Fibroblast of lung (primary cell): ENCODE measurements at regions not wholly inside any gene's neighbourhood (a gene's known extent, or its start where the extent isn't known, plus 50 kb on each side); places are given as distances from the start of the nearest gene placed in this dataset.

Source experiments
- DNase-seq, 2 donors: peaks; one replicate each; pipeline versions ENCODE4 v3.0.0 to v3.0.0-alpha.2; 2010; ENCODE audit warnings: low read depth in 2 of 2
- H2AFZ ChIP-seq: 2 replicates; pipeline ENCODE4 v1.5.1; 2012; ENCODE audit warnings: low read length, control low read depth, inconsistent platforms
- H3K27ac ChIP-seq: 2 replicates; pipeline ENCODE4 v1.5.1; 2011; ENCODE audit warnings: low read length, control low read depth; ENCODE audit not compliant: insufficient read depth
- H3K27me3 ChIP-seq: 2 replicates; pipeline ENCODE4 v1.5.1; 2011; ENCODE audit warnings: mild to moderate bottlenecking, low read length; ENCODE audit not compliant: control insufficient read depth, insufficient read depth
- H3K36me3 ChIP-seq: 2 replicates; pipeline ENCODE4 v1.5.1; 2011; ENCODE audit warnings: low read length; ENCODE audit not compliant: control insufficient read depth, insufficient read depth
- H3K4me1 ChIP-seq: 2 replicates; pipeline ENCODE4 v1.5.1; 2011; ENCODE audit warnings: low read length; ENCODE audit not compliant: control insufficient read depth, insufficient read depth; ENCODE audit errors: extremely low read depth
- H3K4me2 ChIP-seq: 2 replicates; pipeline ENCODE4 v1.5.1; 2011; ENCODE audit warnings: low read length, control low read depth; ENCODE audit not compliant: insufficient read depth; ENCODE audit errors: extremely low read depth
- H3K4me3 ChIP-seq, 4 experiments: fragments of 200-600 bp in 1 of 4; sonication (generic) in 1 of 4; replicated peaks in 1 of 4; 2 replicates each; pipeline ENCODE4 v1.5.1; 2011 to 2016; ENCODE audit warnings: low read length in 4 of 4, low read depth in 3 of 4, mild to moderate bottlenecking in 3 of 4, control low read depth in 2 of 4, inconsistent platforms in 1 of 4, mixed read lengths in 1 of 4; ENCODE audit not compliant: insufficient read depth in 1 of 4; ENCODE audit errors: control extremely low read depth in 1 of 4
- H3K79me2 ChIP-seq: 2 replicates; pipeline ENCODE4 v1.5.1; 2012; ENCODE audit warnings: mild to moderate bottlenecking, low read length, inconsistent platforms; ENCODE audit not compliant: control insufficient read depth, insufficient read depth
- H3K9ac ChIP-seq: 2 replicates; pipeline ENCODE4 v1.5.1; 2011; ENCODE audit warnings: mild to moderate bottlenecking, low read length, control low read depth; ENCODE audit not compliant: insufficient read depth
- H3K9me3 ChIP-seq: 2 replicates; pipeline ENCODE4 v1.5.1; 2012; ENCODE audit warnings: low read depth, low read length; ENCODE audit not compliant: control insufficient read depth, insufficient read depth
- H4K20me1 ChIP-seq: 2 replicates; pipeline ENCODE4 v1.5.1; 2011; ENCODE audit warnings: low read length; ENCODE audit not compliant: control insufficient read depth, insufficient read depth; ENCODE audit errors: extremely low read depth
- EZH2 ChIP-seq: IDR thresholded peaks from 2 replicates; pipeline ENCODE4 v1.5.1; 2012; ENCODE audit warnings: low read length, control low read depth, mild to moderate bottlenecking; ENCODE audit errors: missing control alignments
- TF ChIP-seq, protein P1 (sequence below), 2 donors: IDR thresholded peaks in 1 of 2; conservative IDR thresholded peaks in 1 of 2; 1 replicate in 1 of 2; 2 replicates in 1 of 2; pipeline ENCODE4 v1.5.1; 2011 to 2012; ENCODE audit warnings: low read length in 2 of 2, control low read depth in 1 of 2, inconsistent platforms in 1 of 2, low read depth in 1 of 2, mild to moderate bottlenecking in 1 of 2

DNA sequence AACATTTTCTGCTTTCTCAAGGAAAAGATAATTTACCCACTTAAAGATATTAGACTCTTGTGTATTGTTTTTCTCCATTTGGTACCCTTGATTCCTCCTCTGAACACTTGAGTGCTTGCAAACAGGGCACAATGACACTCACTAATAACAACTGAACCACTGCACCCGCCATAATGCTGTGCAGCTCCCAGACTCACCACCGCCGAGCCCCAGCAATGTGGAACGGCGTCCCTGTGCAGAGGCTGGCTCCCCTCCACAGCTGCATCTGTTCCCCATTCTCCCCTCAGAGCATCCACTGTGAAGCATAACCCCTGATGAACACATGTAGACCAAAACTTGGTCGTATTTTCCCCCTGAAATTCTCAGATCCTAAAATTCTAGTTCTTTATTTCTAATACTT, 276.2 kb upstream of the PLSCR5 start:
- H3K4me2 ChIP-seq: no peak overlapping the region
- H3K9me3 ChIP-seq: no peaks in the 10 kb centered on the region
- H3K27ac ChIP-seq: no peak overlapping the region
- H3K27me3 ChIP-seq: no peaks in the 10 kb centered on the region
- H3K36me3 ChIP-seq: no peaks in the 10 kb centered on the region
- no peaks in the 10 kb centered on the region for H4K20me1 ChIP-seq
- no peak for DNase-seq
- H3K4me3 ChIP-seq: no peak overlapping the region
- H3K79me2 ChIP-seq: no peaks in the 10 kb centered on the region
- no peak overlapping the region for H3K9ac ChIP-seq
- H3K4me1 ChIP-seq: no peaks in the 10 kb centered on the region
- no peak overlapping the region for H2AFZ ChIP-seq
- TF ChIP-seq, protein P1, sequence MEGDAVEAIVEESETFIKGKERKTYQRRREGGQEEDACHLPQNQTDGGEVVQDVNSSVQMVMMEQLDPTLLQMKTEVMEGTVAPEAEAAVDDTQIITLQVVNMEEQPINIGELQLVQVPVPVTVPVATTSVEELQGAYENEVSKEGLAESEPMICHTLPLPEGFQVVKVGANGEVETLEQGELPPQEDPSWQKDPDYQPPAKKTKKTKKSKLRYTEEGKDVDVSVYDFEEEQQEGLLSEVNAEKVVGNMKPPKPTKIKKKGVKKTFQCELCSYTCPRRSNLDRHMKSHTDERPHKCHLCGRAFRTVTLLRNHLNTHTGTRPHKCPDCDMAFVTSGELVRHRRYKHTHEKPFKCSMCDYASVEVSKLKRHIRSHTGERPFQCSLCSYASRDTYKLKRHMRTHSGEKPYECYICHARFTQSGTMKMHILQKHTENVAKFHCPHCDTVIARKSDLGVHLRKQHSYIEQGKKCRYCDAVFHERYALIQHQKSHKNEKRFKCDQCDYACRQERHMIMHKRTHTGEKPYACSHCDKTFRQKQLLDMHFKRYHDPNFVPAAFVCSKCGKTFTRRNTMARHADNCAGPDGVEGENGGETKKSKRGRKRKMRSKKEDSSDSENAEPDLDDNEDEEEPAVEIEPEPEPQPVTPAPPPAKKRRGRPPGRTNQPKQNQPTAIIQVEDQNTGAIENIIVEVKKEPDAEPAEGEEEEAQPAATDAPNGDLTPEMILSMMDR (conservative IDR thresholded peaks at IDR 0.05 in 1 of 2, IDR thresholded peaks at IDR 0.05 in 1 of 2; ENCODE audit: low read depth in 1 of 2, low read length in 2 of 2): no peak
- TF ChIP-seq EZH2: no peak

DNA sequence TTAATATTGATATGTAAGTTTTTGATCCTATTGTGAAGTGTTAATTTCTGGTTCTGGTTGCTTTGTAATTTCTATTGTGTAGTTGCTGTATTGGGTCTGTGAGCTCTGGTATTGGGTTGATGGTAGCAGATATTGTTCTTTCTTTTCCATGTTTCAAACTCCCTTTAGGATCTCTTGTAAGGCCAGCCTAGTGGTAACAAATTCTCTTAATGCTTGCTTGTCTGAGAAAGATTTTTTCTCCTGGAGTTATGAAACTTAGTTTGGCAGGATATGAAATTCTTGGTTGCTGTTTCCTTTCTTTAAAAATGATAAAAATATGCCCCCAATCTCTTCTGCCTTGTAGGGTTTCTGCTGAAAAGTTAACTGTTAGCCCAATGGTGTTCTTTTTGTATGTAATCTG, 268.6 kb upstream of the PLSCR5 start:
- no peak for DNase-seq
- no peaks in the 10 kb centered on the region for H3K79me2 ChIP-seq
- no peaks in the 10 kb centered on the region for H3K9me3 ChIP-seq
- TF ChIP-seq EZH2: no peak
- TF ChIP-seq, protein P1 (conservative IDR thresholded peaks at IDR 0.05 in 1 of 2, IDR thresholded peaks at IDR 0.05 in 1 of 2; ENCODE audit: low read depth in 1 of 2, low read length in 2 of 2): no peak
- H2AFZ ChIP-seq: no peak overlapping the region
- H3K27me3 ChIP-seq: no peaks in the 10 kb centered on the region
- H3K27ac ChIP-seq: no peak overlapping the region
- no peak overlapping the region for H3K4me3 ChIP-seq
- no peaks in the 10 kb centered on the region for H3K36me3 ChIP-seq
- no peaks in the 10 kb centered on the region for H4K20me1 ChIP-seq
- no peaks in the 10 kb centered on the region for H3K4me1 ChIP-seq
- no peak overlapping the region for H3K4me2 ChIP-seq
- no peak overlapping the region for H3K9ac ChIP-seq

DNA sequence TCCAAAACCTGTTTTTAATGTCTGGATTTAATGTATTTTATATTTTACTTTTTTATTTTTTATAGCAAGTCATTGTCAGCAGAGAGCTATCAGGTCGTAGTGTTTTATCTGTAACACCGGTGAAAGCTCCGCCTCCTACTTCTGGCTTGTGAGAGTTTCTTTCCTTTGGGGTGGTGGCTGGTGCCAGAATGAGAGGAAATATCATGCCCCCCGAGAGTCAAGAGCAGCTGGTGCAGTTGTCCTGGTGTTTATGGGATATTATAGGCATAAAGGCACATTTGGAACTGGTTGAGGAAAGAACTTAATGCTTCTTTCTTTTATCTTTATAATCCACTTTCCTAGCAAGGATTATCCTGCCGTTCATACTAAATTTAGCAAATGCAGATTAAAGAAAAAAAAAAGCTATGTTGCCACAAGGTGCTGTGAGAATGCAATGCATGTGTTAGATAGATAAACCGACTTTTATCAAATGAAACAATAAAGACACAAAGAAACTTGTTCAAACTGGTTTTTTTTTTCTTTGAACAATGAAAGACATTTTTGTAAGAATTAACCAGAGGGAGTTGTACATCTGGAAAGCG, 260.1 kb upstream of the PLSCR5 start:
- Histone ChIP-seq H3K27me3 (no peaks in the 10 kb centered on the region), H3K27ac (no peak overlapping the region), H2AFZ (no peak overlapping the region), H4K20me1 (no peaks in the 10 kb centered on the region), H3K79me2 (no peaks in the 10 kb centered on the region), H3K4me1 (no peaks in the 10 kb centered on the region), H3K4me2 (no peak overlapping the region), H3K4me3 (no peak overlapping the region), H3K9me3 (no peaks in the 10 kb centered on the region), H3K9ac (no peak overlapping the region), H3K36me3 (no peaks in the 10 kb centered on the region)
- TF ChIP-seq, protein P1 (conservative IDR thresholded peaks at IDR 0.05 in 1 of 2, IDR thresholded peaks at IDR 0.05 in 1 of 2; ENCODE audit: low read depth in 1 of 2, low read length in 2 of 2): no peak
- TF ChIP-seq EZH2: no peak
- DNase-seq: no peak
